GM21619 (cell line): ENCODE measurements at regions not wholly inside any gene's neighbourhood (a gene's known extent, or its start where the extent isn't known, plus 50 kb on each side); places are given as distances from the start of the nearest gene placed in this dataset.
A peak's percentile ranks its signal among the peaks of the same experiment; 100 is the strongest.

Experiments used
- ATAC-seq: cut with Tn5 transposase; IDR thresholded peaks from one replicate; pipeline ENCODE4 v1.9.1; 2021; ENCODE audit not compliant: unreplicated experiment

- no peak for ATAC-seq
Observed at GRCh38 chr9:32220750-32221149, 163.7 kb upstream of the ACO1 start.

DNA sequence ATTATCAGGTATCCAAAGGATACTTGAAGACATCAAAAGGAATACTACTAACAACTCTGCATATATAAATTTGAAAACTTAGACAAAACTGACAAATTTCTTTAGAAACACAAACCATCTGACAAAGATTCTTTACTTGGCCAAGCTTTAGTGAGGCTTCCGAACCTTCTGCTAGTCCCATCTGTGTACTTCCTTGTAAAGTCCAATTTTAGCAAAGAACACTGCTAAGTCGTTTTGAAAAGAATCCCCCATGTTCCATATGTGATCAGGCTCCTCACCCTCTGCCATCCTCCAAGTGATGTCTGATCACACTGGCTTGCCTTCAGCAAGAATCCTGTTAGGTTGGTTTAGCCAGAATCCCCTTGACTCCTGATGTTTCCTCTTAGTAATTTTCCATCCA, 150.0 kb upstream of the ACO1 start:
- ATAC-seq, result no peak

DNA sequence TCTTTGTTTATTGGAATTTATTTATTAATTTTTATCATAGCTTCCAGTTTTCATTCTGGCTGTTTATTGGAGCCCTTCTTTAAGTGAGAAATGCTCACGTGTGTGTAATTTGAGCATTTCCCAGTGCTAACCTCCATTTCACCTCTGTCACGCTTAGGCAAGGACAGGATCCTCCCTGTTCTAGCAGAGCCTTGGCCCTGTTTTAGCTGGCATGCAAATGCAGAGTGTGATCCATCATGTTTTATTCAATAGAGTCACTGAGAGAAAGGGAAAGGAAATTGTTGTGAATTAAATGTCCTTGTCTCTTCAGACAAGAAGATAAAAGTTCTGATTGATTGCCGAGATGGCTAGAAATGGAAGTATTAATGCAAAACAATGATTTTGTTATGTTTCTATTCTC, 137.3 kb upstream of the ACO1 start:
- ATAC-seq, result no peak

GRCh38 chr9:32248189-32248712, 136.2 kb upstream of the ACO1 start:
- no peak for ATAC-seq

DNA sequence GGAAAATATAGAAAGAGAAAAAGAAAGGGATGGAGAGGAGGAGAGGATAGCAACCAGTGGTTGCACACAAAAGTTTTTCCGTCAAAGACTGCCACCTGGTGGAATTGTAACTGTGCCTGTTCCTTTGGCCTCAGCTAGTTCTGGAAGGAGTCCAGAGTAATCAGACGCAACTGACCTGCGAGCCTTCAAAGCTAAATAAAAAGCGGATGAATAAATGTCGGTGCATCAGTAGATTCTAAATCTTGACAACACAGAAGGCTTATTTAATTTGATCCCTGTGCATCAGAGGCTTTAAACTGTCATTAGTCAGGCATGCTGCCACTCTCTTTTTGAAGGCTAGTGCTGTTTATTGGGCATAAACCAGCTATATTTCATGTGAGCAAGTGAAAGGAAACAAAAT, 132.9 kb upstream of the ACO1 start:
- ATAC-seq, result peak; percentile 85

DNA sequence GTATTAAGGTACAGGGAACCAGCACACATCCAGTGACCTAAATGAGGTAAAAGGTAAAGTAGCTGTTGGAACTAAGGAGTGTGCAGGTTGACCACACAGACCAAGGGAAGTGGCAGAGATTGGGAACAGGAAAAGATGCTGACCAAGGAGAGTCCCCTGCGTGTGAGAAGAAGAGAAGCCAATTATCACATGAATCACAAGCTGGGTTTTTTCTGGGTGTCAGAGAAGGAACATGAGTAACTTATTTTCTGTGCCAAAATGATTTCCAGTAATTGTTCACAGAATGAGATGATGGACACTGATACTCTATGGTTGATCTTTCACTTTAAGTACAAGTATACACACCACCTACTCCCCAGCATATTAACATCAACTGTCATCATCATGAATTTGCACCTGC, 130.7 kb upstream of the ACO1 start:
- no peak for ATAC-seq

GRCh38 chr9:32255026-32255425, 129.4 kb upstream of the ACO1 start:
- no peak for ATAC-seq

GRCh38 chr9:32258482-32258881, 126.0 kb upstream of the ACO1 start:
- ATAC-seq, result no peak

GRCh38 chr9:32260151-32260862, 124.1 kb upstream of the ACO1 start:
- ATAC-seq, result no peak

DNA sequence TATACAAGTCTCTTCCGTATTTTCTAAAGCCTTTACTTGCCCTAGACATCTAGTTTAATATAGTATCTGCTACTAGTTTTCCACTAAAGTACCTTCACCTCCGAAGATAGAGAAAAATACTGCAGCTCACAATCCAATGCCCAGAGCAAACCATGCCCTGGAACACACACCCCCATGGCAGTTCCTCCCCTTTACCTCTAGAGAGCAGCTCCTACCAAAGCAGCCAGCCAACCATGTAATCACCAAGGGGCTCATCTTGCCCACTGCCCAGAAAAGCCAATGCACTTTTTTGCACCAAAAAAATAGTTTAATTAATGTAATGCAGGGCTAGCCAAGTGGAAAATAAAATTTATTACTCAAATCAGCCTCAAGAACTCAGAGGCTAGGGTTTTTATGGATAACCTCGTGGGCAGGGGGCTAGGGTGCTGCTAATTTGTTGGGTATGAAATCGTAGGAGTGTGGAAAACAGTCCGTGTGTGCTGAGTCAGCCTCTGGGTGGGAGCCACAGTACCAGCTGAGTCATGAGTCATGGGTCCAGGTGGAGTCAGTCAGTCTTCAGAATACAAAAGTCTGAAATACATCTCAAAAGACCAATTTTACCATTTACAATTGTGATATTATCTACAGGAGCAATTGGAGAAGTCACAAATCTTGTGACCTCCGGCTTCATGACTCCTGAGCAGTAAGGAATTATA, 120.1 kb upstream of the ACO1 start:
- ATAC-seq, result no peak

DNA sequence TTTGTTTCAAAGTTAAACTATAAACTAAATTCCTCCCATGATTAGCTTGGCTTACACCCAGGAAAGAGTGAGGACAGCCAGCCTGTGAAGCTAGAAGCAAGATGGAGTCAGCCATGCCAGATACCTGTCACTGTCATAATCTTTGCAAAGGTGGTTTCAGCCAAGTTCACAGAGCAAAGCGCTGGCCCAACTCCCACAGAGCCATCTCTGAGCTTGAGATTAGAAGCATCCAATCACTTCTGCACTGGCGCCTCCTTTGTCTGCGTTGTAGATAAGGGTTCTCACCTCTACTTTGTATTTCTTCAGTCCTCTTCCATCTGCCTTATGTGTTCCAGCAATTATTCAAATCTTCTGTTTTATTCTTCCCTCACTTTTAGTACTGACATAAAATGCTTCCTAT, 119.4 kb upstream of the ACO1 start:
- no peak for ATAC-seq

DNA sequence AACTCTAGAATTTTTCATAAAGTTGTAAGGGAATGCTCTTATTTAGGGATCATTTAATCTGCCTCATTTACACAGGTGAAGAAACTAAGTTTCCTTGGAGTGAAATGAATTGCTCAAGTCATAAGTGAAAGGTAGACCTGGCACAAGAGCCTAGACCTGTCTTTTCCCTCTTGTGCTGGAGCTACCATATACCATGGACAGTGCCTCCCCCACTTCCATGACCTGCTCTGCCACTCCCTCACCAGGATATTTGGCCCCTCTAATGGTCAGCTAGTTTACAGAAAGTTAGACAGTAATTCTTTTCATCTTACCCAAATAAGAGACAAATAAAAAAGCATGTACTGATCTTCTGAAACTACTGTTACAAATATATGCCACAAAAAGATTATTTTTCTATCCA, 105.5 kb upstream of the ACO1 start:
- no peak for ATAC-seq

- no peak for ATAC-seq
Observed at GRCh38 chr9:32289756-32290155, 94.7 kb upstream of the ACO1 start.

GRCh38 chr9:32291370-32291769, 93.1 kb upstream of the ACO1 start:
- no peak for ATAC-seq

DNA sequence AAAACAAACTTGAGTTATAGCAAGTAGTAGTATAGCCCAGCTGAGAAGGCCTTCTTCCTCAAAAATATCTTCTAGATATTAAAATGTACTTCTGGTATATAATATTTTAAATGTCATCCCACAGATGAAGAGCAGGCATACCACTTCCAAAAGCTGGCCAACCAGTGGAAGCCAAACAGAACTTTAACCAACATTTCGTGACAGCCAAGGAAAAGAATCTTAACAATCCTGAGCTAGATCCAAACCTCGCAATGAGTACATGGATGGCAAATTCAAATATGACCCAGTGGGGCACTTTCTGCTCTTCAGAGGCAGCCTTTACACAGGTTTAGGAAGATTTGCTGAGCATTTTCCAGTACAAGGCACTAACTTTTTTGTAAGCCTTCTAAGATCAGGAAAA, 91.8 kb upstream of the ACO1 start:
- no peak for ATAC-seq

- ATAC-seq, result no peak
Observed at GRCh38 chr9:32293091-32293490, 91.4 kb upstream of the ACO1 start.

DNA sequence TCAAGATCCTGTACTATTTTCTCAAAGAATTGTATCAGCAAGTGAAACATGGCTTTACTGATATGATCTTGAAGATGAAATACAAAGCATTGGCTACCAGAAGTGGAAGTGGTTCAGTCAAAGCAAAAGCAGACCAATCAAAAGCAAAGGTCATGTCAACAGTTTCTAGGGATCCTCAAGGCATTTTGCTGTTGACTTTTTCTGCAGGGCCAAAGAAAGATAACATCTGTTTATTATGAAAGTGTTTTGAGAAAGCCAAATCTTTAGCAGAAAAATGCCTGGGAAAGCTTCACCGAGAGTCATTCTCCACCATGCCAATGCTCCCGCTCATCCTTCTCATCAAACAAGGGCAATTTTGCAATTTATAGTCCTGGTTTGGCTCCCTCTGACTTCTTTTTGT, 90.3 kb upstream of the ACO1 start:
- ATAC-seq, result no peak

- no peak for ATAC-seq
Observed at GRCh38 chr9:32300373-32300772, 84.1 kb upstream of the ACO1 start.

DNA sequence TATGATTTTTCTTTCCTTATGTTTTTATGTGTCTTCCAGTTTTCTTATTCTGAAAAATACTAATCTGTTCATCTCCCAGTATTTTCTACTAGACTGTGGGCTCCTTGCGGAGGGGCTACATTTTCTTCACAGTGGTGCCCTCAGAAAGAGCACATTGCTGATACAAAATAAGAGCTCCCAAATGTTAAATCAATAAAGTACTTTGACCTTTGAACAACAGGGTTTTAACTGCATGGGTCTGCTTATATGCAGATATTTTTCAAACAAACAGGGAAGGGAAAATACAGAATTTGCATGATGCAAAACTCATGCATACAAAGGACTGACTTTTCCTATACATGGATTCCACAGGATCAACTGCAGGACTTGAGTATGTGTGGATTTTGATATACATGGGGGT, 79.9 kb upstream of the ACO1 start:
- no peak for ATAC-seq

DNA sequence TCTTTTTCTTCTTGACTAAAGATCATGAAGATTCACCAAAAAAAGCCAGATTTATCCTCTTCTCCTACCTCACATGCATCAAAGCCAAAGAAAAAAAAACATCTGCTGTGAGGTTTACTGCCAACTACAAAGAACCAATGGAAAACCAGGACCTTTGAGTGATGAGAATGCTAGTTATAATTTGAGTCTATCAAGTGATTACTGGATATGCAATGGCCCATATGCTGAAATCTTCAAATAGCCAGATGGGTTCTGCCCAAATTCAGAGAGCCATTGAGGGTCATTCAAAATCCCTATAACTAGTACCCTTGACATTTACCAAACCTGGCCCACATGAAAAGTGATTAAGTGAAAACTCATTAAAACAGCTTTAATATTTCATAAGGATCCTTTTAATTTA, 78.4 kb upstream of the ACO1 start:
- ATAC-seq, result no peak

GRCh38 chr9:32319312-32319929, 65.0 kb upstream of the ACO1 start:
- ATAC-seq, result no peak

GRCh38 chr9:32322622-32323021, 61.8 kb upstream of the ACO1 start:
- no peak for ATAC-seq
